ENCODE measurements at regions not wholly inside any gene's neighbourhood (a gene's known extent, or its start where the extent isn't known, plus 50 kb on each side); places are given as distances from the start of the nearest gene placed in this dataset.

- DNase-seq = no peak
Observed at GRCh38 chr3:26559227-26559626, 63.3 kb upstream of the LRRC3B start.

- no peak for DNase-seq
Observed at GRCh38 chr3:26560081-26560480, 62.5 kb upstream of the LRRC3B start.

GRCh38 chr3:26562021-26562768, 60.4 kb upstream of the LRRC3B start:
- DNase-seq = no peak

Measured in suppressor macrophage treated with lipopolysaccharide for 1 hour (primary cell).